HL-60/S4 (cell line): ENCODE measurements at regions not wholly inside any gene's neighbourhood (a gene's known extent, or its start where the extent isn't known, plus 50 kb on each side); places are given as distances from the start of the nearest gene placed in this dataset.

Experiments
- in situ Hi-C: fragments of 300-500 bp; cut with MboI; formaldehyde crosslinking; loops from 2 replicates; pipeline ENCODE4 v1.14.3; 2022; ENCODE audit warnings: low sequenced_read_pairs

- in situ Hi-C loops: no loop called here
Observed at GRCh38 chr7:18235819-18236218, 208.2 kb upstream of the PRPS1L1 start.

- in situ Hi-C loops: no loop called here
Observed at GRCh38 chr7:18239212-18239611, 211.6 kb upstream of the PRPS1L1 start.

- in situ Hi-C loops: no loop called here
Observed at GRCh38 chr7:18241543-18242231, 214.0 kb upstream of the PRPS1L1 start.

DNA sequence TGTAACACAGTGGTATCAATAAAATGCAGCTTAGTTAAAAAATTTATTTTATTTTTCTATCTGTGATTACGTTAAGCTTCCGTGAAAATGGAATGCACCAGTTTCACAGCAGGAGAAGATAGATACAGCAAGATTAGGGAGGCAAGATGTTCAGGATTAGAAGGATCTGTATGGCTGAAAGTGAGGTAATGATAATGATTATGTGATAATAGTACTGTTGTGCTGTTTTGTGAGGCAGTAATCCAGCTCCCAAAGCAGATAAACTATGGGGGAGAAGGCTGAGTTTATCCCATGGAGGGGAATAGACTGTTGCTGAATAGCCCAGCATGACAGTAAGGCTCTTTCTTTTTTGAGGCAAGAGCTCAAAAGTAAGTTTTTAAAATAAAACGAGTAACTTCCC lies 216.1 kb upstream of the PRPS1L1 start:
- in situ Hi-C loops: no loop called here

DNA sequence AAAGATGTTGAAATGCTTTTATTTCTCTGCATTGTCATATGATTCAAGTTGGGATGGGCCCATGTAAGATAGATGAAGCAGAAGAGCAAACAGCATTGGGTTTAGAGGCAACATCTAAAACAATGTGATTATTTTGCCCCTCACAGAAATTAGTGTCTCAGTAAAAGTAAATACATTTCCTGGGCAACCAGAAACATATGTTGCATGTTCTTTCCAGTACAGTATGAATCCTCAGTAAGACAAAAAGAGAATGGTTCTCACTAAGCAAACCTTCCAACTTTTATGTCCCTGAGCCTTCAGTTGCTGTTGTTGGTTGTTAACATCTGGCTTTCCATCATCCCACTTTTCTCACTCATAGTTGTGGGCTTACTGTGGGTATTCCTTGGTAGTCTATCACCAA lies 222.5 kb upstream of the PRPS1L1 start:
- in situ Hi-C loops: no loop called here

GRCh38 chr7:18257711-18258110 lies 230.1 kb upstream of the PRPS1L1 start:
- in situ Hi-C loops: no loop called here

- in situ Hi-C loops: no loop called here
Observed at GRCh38 chr7:18262058-18262457, 233.5 kb upstream of the HDAC9 start.

DNA sequence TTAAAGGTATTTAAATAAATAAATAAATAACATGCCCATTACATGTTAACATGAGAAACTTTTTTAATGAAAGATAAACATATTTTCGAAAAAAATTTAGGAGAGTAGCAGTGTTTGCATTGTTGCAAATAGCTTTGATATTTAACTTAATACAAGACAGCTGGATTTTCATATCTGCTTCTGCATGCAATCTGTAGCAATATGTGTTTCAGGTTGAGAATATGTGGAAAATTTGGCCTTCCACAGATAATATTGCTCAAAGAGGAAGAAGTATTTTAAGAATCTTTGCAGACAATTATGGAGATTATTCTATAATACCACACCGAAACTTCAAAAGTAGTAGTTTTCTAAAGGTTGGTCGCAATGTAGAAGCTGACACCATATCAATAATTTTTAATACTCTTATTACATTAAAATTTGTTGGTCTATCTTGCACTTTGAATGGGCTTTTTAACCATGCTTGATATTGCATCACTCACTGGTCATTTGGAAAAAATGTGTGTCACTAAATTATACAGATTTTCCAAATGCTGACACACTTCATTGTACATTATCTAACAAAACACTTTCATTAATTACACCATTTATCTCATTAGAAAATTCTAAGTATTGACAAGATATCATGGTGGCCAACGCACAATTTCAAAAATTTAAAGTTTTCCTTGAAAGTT lies 229.8 kb upstream of the HDAC9 start:
- in situ Hi-C loops: no loop called here

- in situ Hi-C loops: no loop called here
Observed at GRCh38 chr7:18268571-18268970, 227.0 kb upstream of the HDAC9 start.

DNA sequence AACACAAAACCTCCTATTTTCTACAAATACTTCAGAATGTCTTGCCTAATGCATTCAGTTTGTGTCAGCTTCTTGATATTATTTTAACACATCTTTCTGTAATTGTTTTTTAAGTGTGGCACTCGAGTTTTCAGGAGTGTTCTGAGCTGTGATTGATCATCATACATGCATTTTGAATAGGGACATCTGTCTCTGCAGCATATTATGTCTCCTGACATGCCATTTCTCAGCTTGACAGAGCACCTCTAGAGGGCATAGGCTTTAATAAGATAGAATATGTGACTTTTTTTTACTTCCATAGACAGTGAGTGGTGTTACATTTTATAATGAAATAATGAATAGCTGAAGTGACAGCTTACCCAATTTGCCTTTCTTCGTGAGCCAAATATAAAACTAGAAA lies 219.2 kb upstream of the HDAC9 start:
- in situ Hi-C loops: no loop called here

DNA sequence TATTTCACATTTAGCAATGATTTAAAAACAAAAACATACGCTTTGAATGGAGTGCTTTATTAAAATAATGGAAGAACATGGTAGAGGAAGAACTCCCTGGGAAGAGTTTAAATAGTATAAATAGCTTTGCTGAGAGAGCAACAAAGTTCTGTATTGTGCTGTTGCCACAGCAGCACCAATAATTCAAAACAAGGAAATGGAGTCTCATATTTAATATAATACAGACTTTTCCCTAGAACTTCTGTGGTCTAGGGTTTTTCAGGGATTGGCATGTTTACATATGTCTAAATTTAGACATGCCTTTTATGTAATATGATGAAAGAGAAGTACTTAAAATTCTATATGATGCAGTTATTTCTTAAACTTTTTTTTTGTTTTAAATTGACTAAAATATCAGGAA lies 217.2 kb upstream of the HDAC9 start:
- in situ Hi-C loops: no loop called here

GRCh38 chr7:18283045-18283444 lies 212.5 kb upstream of the HDAC9 start:
- in situ Hi-C loops: no loop called here

- in situ Hi-C loops: no loop called here
Observed at GRCh38 chr7:18287482-18287881, 208.1 kb upstream of the HDAC9 start.

DNA sequence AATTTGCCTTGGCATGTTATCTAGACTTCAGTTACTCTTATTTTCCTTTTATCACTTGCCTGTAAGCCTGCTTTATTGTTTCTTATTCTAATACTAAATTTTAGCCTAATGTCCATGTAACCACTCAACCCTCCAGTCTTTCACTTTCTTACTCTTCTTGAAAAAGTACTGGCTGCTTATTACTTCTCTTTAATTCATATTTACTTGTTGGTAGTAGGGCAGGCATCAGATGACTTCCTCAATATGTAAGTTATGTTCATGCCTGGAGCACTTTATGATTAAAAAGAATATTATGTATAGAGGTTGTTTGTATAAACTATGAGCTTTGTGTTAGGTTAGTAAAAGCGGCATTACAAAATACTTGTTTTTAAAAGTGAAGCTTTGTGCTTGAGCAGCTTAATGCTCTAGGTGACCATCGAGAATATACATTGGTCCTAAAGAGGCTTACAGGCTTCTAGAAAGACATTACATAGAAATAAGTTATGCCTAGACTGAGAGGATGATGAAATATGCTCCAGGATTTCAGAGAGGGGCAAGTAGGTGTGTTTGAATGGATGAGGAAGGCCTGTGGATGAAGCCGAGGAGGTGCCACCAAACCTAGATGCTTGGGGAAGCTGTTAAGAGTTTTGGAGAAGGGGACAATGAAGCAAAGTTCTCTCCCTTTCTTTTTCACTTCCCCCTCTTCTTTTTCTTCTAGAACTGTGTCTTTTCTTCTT lies 207.1 kb upstream of the HDAC9 start:
- in situ Hi-C loops: no loop called here

DNA sequence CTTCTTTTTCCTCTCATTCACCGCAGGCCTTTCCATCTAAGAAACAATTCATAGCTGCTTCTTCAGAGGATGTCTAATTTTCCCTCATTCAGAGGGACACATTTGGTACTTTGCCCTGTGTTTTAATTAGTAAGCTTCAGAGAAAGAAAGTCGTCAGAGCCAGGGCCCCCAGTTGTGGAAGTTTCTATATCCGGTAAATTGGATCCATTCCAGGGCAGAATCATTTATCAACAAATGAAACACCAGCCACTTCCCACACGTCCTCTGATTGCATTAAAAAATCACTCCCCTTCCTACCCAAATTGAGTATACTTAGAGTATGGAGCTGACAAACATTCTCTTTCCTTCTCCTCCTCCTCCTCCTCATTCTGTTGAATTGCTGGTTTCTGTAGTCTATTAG lies 205.8 kb upstream of the HDAC9 start:
- in situ Hi-C loops: no loop called here

DNA sequence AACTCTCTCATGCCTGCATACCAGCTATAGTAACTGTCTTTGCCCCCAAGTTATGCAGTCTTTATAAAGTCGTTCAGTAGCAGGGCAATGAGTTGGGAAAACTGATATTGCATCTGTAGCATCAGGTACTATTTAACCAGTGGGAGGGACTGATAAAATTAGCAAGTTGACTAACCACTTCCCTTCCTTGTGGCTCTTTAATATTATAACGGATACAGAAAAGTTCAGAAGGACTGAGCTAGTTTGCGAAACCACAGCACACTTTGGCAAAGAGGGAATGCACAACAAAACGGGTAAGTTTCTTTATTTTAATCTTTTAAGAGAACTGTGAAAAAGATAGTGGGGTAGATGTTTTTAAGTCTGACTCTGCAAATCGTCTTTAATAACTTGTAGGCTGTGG lies 205.3 kb upstream of the HDAC9 start:
- in situ Hi-C loops: no loop called here

DNA sequence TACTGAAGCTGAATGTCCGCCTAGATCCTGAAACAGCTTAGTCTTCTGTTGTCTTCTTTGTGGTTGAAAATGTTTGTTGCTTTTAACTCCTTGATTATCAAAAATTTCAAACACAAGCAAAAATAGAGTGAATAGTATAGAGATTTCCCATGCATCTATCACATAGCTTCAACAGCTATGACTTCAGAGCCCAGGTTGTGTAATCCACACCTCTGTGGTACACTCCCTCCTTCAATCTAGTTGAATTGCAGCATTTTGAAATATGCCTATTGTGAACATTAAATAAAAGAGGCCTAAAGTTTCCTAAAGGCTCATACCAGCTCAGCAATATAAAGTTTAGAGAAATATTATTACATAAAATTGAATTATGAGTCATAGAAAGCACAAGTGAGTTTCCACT lies 204.7 kb upstream of the HDAC9 start:
- in situ Hi-C loops: no loop called here

- in situ Hi-C loops: no loop called here
Observed at GRCh38 chr7:18292584-18292983, 203.0 kb upstream of the HDAC9 start.

- in situ Hi-C loops: no loop called here
Observed at GRCh38 chr7:18293759-18294158, 201.8 kb upstream of the HDAC9 start.

GRCh38 chr7:18294411-18294810 lies 201.1 kb upstream of the HDAC9 start:
- in situ Hi-C loops: no loop called here

DNA sequence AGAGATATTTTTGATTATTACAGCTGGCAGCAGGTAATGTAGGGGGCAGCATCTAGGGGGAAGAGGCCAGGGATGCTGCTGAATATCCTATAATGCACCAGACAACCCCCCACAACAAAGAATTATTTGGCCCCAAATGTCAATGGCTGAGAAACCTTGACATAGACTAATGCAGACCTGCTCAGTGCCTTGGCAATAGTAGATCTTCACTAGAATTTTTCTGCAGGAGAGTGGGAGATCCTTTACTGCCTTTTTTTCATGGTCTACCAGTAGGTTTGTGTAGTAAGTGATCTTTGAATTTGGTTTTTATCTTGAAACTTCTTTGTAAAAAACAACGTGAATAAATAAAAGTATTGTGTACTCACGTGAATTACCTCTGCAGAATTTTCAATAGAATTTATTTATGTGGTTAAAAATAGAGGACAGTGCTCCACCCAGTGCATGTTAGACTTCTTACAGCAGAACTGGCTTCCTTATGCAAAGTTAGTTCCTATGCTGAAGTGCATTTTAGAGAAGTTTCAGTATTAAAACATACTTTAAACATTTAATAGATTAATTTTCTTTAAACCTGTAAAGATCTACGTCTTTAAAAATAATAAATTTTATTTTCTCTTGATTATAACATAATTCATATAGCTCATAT lies 199.6 kb upstream of the HDAC9 start:
- in situ Hi-C loops: no loop called here

DNA sequence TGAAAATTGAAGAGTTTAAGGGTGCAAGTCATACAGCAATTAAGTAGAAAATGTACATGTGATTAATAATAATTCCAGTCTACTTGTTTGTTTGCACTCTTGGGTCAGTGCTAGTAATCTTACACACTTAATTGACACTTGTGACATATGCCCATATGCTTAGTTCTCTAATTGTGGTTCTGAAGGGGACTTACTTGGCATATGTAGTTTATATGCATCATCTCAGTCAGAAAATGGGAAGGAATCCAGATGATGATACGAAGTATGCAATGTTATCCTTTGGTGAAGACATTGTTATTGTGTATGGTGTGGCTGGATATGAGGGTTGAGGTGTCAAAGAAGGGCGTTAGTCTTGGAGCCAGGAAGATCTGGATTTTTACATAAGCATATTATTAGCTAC lies 193.5 kb upstream of the HDAC9 start:
- in situ Hi-C loops: no loop called here
